NCI-H146 treated with DMSO at 0.1 percent for 48 hours (cell line): ENCODE measurements at regions not wholly inside any gene's neighbourhood (a gene's known extent, or its start where the extent isn't known, plus 50 kb on each side); places are given as distances from the start of the nearest gene placed in this dataset.
"Not testable (repeated sequence)": the region's sequence is repeated elsewhere in the genome, so short reads cannot be mapped to it uniquely, and the experiment has no call there.

Source experiments
- DNase-seq: peaks from one replicate; lab custom pipeline; 2025; ENCODE audit not compliant: unreplicated experiment; lab: John Stamatoyannopoulos, UW

DNA sequence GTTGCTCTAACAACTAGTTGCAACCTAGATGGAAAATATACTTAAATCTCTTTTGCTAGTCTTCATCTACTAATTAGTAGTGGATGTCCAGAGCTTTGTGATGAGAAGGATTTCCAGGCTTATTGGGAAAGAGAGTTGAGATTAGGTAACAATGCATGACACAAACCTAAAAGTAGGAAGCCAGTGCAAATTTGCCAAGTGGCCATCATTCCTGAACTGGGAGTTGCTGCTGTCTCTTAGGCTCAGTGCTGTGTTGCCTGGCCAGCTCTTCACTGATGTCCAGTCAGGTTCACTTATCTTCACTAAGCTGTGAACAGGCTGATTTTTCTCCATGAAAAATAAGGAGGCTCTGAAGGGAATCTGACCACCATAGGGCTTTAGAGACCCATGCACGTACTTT, 105.6 kb upstream of the AMOT start:
- DNase-seq = no peak

DNA sequence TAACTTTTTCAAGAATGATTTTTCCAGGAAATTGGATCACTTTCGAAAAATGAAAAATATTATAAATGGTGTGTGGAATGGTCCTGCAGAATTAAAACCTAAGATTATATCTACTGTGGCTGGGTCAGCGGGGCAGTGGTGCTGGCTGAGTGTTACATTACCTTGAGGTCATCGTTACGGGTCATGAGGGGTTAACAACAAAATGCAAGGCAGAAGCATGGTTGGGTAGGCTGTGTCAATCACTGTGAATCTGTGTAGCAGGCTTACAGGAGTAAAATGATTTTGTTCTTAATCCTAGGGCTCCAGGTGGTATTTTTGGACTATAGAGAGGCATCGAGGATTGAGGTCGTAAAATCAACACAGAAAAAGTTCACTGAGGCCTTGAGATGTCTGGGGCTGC, 105.2 kb upstream of the AMOT start:
- DNase-seq = no peak

DNA sequence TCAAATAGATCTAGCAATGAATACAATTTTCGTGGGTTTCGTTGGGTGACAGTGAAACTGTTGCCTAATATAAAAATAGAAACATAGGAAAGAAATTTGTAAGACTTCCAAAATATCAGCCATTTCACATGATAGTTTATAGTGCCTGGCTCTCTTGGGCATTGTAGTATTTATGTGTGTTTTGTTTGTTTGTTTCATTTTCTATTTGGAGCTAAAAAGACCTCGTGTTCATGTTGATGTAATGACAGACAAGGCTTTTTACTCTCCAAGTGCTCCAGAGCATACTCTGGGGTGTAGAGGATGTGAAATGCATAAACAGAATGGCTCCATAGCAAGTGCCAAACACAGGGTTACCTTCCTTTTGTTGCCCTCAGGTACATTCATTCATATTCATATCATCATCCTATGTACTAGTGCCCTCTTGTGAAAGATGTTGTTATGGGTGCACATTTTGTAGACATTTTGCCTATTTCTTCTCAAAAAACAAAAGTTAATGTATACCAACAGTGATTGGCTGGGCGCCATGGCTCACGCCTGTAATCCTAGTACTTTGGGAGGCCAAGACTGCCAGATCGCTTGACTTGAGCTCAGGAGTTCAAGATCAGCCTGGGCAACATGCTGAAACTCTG, 100.7 kb upstream of the AMOT start:
- DNase-seq = no peak

- DNase-seq = no peak
Observed at GRCh38 chrX:112935029-112935428, 94.4 kb upstream of the AMOT start.

- DNase-seq = no peak
Observed at GRCh38 chrX:112931900-112932299, 91.3 kb upstream of the AMOT start.

- DNase-seq = no peak
Observed at GRCh38 chrX:112931478-112931877, 90.8 kb upstream of the AMOT start.

DNA sequence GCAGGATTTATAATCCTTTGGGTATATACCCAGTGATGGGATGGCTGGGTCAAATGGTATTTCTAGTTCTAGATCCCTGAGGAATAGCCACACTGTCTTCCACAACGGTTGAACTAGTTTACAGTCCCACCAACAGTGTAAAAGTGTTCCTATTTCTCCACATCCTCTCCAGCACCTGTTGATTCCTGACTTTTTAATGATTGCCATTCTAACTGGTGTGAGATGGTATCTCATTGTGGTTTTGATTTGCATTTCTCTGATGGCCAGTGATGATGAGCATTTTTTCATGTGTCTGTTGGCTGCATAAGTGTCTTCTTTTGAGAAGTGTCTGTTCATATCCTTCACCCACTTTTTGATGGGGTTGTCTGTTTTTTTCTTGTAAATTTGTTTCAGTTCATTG, 82.8 kb upstream of the AMOT start:
- not testable (repeated sequence) for DNase-seq

DNA sequence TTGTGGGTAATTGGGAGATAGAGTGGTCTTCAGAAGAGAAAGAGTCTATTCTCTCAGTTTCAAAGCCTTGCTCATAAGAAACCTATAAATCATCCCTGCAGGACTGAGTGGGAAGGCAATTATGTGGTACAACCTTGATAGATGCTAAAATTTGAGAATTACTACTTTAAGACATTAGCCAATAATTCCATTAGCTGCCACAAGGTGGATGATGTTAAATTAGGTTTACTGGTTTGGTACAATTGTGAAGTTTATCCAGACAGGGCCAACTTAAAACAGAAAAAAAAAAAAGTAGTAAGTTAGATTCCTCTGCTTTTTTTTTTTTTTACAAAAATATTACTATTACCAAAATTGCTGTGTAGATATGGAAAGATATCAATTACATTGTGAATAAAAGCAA, 73.2 kb upstream of the AMOT start:
- no peak for DNase-seq

- DNase-seq = no peak
Observed at GRCh38 chrX:112910418-112910817, 69.8 kb upstream of the AMOT start.

- no peak for DNase-seq
Observed at GRCh38 chrX:112901869-112902725, 61.5 kb upstream of the AMOT start.

DNA sequence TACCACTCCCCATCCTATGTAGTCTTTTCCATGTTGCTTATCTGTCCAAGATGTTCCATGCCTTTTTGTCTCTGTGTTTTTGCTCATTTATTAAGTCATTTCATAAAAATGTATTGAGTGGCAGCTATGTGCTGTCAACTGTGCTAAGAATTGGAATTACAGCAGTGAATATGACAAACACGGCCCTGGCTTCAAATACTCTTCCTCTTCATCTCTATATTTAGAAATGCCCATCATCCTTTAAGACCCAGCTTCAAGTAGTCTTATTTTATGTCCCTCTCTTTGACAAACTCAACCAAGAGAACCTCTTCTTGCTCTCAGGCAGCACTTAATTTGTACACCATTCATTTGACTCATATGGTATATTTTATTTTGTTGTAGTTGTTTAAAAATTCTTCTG, 55.4 kb upstream of the AMOT start:
- no peak for DNase-seq
